ENCODE measurements at regions not wholly inside any gene's neighbourhood (a gene's known extent, or its start where the extent isn't known, plus 50 kb on each side); places are given as distances from the start of the nearest gene placed in this dataset.
"Not testable (repeated sequence)": the region's sequence is repeated elsewhere in the genome, so short reads cannot be mapped to it uniquely, and the experiment has no call there.

GRCh38 chr18:10256276-10256675 is 198.2 kb upstream of the APCDD1 start:
- not testable (repeated sequence) for H3K4me1 ChIP-seq; DNase-seq; H3K9me3 ChIP-seq (replicated peaks); H3K27ac ChIP-seq; H3K27me3 ChIP-seq; H3K4me3 ChIP-seq; H3K36me3 ChIP-seq

- Histone ChIP-seq H3K4me1 (no peaks in the 10 kb centered on the region), H3K27me3 (no peaks in the 10 kb centered on the region), H3K9me3 (replicated peaks) (no peaks in the 10 kb centered on the region), H3K27ac (no peak overlapping the region), H3K36me3 (no peaks in the 10 kb centered on the region), H3K4me3 (no peak overlapping the region)
- DNase-seq: no peak
Measured at GRCh38 chr18:10258836-10259474, 195.5 kb upstream of the APCDD1 start.

- Histone ChIP-seq H3K4me1 (no peaks in the 10 kb centered on the region), H3K9me3 (replicated peaks) (no peaks in the 10 kb centered on the region), H3K27ac (no peak overlapping the region), H3K4me3 (no peak overlapping the region), H3K27me3 (no peaks in the 10 kb centered on the region), H3K36me3 (no peaks in the 10 kb centered on the region)
- no peak for DNase-seq
Measured at GRCh38 chr18:10259901-10260300, 194.5 kb upstream of the APCDD1 start.

DNA sequence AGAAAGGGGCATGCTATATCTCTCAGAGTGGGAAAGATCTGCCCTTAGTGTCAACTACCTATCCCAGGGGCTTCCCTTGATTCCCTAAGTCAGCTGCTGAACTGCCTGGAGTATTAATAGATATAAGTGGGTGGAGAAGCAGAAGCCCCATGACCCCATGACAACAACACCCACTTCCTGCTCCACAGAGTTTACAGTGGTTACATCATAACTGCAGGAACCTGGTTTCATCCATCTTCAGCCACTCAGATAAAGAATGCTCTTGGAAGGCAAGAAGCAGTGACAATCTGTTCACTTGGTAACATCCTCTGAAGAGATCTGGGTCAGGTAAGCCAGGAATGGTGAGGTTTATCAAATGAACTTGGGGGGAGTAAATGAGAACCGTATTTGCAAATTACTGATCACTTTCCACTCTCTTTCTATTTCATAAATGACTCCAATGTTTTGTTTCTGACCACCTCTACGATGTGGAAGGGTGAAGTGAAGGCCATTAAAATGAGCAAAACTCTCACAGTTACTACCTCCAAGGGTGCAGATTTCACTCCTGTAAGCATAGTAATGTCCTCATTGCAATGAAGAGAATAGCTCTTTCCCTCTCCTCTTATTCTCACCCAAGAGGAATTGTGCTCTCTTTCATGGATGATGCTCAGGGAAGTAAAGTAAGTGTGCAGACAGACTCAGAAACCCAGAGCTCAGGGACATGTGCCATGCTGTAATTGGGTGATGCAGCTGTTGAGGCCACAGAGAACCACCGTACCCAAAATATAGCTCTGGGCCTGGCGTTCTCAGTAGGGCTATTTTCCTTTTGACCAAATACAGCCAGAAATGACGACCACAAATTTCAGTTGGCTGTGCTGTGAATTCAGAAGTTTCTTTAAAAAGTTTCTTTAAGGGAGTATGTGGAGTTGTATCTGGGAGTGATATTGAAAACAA is 192.8 kb upstream of the APCDD1 start:
- Histone ChIP-seq H3K9me3 (replicated peaks) (no peaks in the 10 kb centered on the region), H3K27ac (no peak overlapping the region), H3K27me3 (no peaks in the 10 kb centered on the region), H3K36me3 (no peaks in the 10 kb centered on the region), H3K4me1 (no peaks in the 10 kb centered on the region), H3K4me3 (no peak overlapping the region)
- DNase-seq: no peak

DNA sequence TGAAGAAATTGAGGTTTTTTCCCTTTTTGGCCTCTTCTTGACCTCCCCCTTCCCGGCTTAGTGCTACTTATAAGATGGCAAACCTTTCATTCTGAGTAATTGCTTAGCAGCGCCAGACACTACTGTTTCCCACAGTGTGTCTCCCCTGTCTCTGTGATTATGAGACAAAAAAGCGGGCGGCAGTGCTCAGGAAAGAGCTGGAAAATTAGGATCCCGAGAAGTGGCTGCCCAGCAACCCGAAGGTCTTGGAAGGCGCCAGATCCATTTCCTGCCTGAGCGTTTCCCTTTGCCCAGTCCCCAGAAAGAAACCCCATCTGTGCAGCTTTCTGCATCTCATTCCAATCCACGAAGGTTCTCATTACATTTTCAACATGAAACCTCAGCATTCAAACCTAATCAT is 191.9 kb upstream of the APCDD1 start:
- H3K9me3 ChIP-seq (replicated peaks): no peaks in the 10 kb centered on the region
- no peaks in the 10 kb centered on the region for H3K4me1 ChIP-seq
- H3K27me3 ChIP-seq: no peaks in the 10 kb centered on the region
- H3K27ac ChIP-seq: no peak overlapping the region
- DNase-seq: no peak
- H3K4me3 ChIP-seq: no peak overlapping the region
- H3K36me3 ChIP-seq: no peaks in the 10 kb centered on the region

GRCh38 chr18:10264260-10264659 is 190.2 kb upstream of the APCDD1 start:
- no peak for DNase-seq
- no peaks in the 10 kb centered on the region for H3K36me3 ChIP-seq
- no peak overlapping the region for H3K4me3 ChIP-seq
- H3K9me3 ChIP-seq (replicated peaks): no peaks in the 10 kb centered on the region
- no peak overlapping the region for H3K27ac ChIP-seq
- H3K27me3 ChIP-seq: no peaks in the 10 kb centered on the region
- H3K4me1 ChIP-seq: no peaks in the 10 kb centered on the region

- Histone ChIP-seq H3K4me3 (no peak overlapping the region), H3K27me3 (no peaks in the 10 kb centered on the region), H3K9me3 (replicated peaks) (no peaks in the 10 kb centered on the region), H3K27ac (no peak overlapping the region), H3K4me1 (no peaks in the 10 kb centered on the region), H3K36me3 (no peaks in the 10 kb centered on the region)
- DNase-seq: no peak
Measured at GRCh38 chr18:10265560-10266333, 188.7 kb upstream of the APCDD1 start.

DNA sequence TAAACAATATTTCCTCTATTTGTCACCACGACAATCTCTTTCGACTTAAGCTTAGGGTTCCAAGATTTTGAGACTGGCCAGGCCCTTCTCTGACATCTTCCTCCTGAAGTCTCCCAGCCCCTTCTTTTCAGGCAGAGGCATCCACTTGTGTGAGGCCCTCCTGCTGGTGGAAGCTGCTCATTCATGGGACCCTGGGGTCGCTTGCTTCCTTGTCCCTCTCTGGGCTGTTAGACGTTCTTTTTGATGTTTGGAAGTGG is 188.2 kb upstream of the APCDD1 start:
- no peak for DNase-seq
- H3K27ac ChIP-seq: no peak overlapping the region
- no peaks in the 10 kb centered on the region for H3K9me3 ChIP-seq (replicated peaks)
- H3K4me3 ChIP-seq: no peak overlapping the region
- H3K36me3 ChIP-seq: no peaks in the 10 kb centered on the region
- H3K4me1 ChIP-seq: no peaks in the 10 kb centered on the region
- no peaks in the 10 kb centered on the region for H3K27me3 ChIP-seq

- no peaks in the 10 kb centered on the region for H3K36me3 ChIP-seq
- H3K4me1 ChIP-seq: no peaks in the 10 kb centered on the region
- H3K27me3 ChIP-seq: no peaks in the 10 kb centered on the region
- H3K27ac ChIP-seq: no peak overlapping the region
- H3K9me3 ChIP-seq (replicated peaks): no peaks in the 10 kb centered on the region
- no peak overlapping the region for H3K4me3 ChIP-seq
- DNase-seq: no peak
Measured at GRCh38 chr18:10269261-10269660, 185.2 kb upstream of the APCDD1 start.

- Histone ChIP-seq H3K27ac (no peak overlapping the region), H3K9me3 (replicated peaks) (no peaks in the 10 kb centered on the region), H3K4me3 (no peak overlapping the region), H3K4me1 (no peaks in the 10 kb centered on the region), H3K36me3 (no peaks in the 10 kb centered on the region), H3K27me3 (no peaks in the 10 kb centered on the region)
- no peak for DNase-seq
Measured at GRCh38 chr18:10270151-10270571, 184.3 kb upstream of the APCDD1 start.

- H3K4me3 ChIP-seq: no peak overlapping the region
- no peaks in the 10 kb centered on the region for H3K4me1 ChIP-seq
- no peaks in the 10 kb centered on the region for H3K27me3 ChIP-seq
- no peaks in the 10 kb centered on the region for H3K9me3 ChIP-seq (replicated peaks)
- DNase-seq: no peak
- no peak overlapping the region for H3K27ac ChIP-seq
- no peaks in the 10 kb centered on the region for H3K36me3 ChIP-seq
Measured at GRCh38 chr18:10271481-10271880, 183.0 kb upstream of the APCDD1 start.

DNA sequence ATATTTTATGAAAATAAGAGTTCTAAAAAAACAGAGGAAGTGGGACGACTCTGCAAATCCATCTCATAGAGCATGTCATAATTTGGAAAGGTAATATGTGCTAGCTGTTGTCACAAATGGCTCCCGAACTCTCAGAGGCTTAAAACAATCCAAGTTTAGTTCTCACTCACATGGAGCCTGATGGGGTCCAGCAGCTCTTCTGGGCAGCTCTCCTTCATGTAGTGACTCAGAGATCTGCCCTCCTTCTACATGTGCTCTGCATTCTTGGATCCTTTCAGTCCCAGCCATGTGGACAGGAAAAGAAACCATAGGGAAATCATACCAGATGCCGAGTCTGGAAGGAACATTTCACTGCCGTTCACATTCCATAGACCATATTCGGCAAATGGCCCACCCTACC is 180.1 kb upstream of the APCDD1 start:
- H3K27ac ChIP-seq: no peak overlapping the region
- DNase-seq: no peak
- H3K27me3 ChIP-seq: no peaks in the 10 kb centered on the region

GRCh38 chr18:10275486-10275885 is 178.9 kb upstream of the APCDD1 start:
- no peaks in the 10 kb centered on the region for H3K9me3 ChIP-seq (replicated peaks)
- H3K27me3 ChIP-seq: no peaks in the 10 kb centered on the region
- H3K36me3 ChIP-seq: no peaks in the 10 kb centered on the region
- no peak for DNase-seq
- H3K27ac ChIP-seq: no peak overlapping the region
- no peak overlapping the region for H3K4me3 ChIP-seq
- no peaks in the 10 kb centered on the region for H3K4me1 ChIP-seq

More for the DNA sequence above, 180.1 kb upstream of the APCDD1 start:
- no peaks in the 10 kb centered on the region for H3K4me1 ChIP-seq
- H3K9me3 ChIP-seq (replicated peaks): no peaks in the 10 kb centered on the region
- H3K36me3 ChIP-seq: no peaks in the 10 kb centered on the region
- no peak overlapping the region for H3K4me3 ChIP-seq

GRCh38 chr18:10278265-10278664 is 176.2 kb upstream of the APCDD1 start:
- no peaks in the 10 kb centered on the region for H3K9me3 ChIP-seq (replicated peaks)
- H3K27me3 ChIP-seq: no peaks in the 10 kb centered on the region
- no peak for DNase-seq
- no peak overlapping the region for H3K27ac ChIP-seq
- H3K36me3 ChIP-seq: no peaks in the 10 kb centered on the region
- no peaks in the 10 kb centered on the region for H3K4me1 ChIP-seq
- H3K4me3 ChIP-seq: no peak overlapping the region

DNA sequence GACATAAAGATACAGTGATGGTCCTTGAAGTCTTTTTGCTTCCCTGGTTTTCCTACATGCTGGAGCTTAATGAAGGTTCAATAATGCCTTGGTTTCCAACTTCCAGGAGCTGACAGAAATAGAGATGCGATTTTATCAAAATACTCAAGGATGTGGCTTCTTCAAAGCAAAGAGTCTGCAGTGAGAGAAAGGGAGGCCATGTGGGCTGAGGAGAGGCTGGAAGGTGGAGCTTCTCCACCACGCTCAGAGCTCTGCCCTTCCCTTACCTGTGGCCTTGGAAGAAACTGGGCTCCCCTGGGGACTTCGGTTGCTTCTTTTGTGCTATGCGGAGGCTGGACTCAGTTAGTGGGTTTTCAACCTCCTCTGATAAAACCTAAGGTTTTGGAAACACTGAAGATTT is 175.0 kb upstream of the APCDD1 start:
- H3K27me3 ChIP-seq: no peaks in the 10 kb centered on the region
- DNase-seq: no peak
- no peak overlapping the region for H3K27ac ChIP-seq
- H3K4me3 ChIP-seq: no peak overlapping the region
- H3K9me3 ChIP-seq (replicated peaks): no peaks in the 10 kb centered on the region
- H3K4me1 ChIP-seq: no peaks in the 10 kb centered on the region
- no peaks in the 10 kb centered on the region for H3K36me3 ChIP-seq
